GM12878 (cell line): ENCODE measurements at regions not wholly inside any gene's neighbourhood (a gene's known extent, or its start where the extent isn't known, plus 50 kb on each side); places are given as distances from the start of the nearest gene placed in this dataset.

ENCODE experiments used
- CBFB ChIP-seq: IDR thresholded peaks from 2 replicates; pipeline ENCODE4 v1.6.1; 2016; ENCODE audit warnings: antibody characterized with exemption, low read depth
- CTCF ChIP-seq, 3 experiments: IDR thresholded peaks in 2 of 3; conservative IDR thresholded peaks in 1 of 3; 2 replicates each; pipeline ENCODE4 v1.5.1; 2011; ENCODE audit warnings: low read depth in 3 of 3, low read length in 3 of 3, mild to moderate bottlenecking in 3 of 3, control low read depth in 2 of 3, moderate library complexity in 2 of 3, inconsistent platforms in 1 of 3, mixed read lengths in 1 of 3; ENCODE audit not compliant: control insufficient read depth in 2 of 3, insufficient read depth in 1 of 3; ENCODE audit errors: extremely low read depth in 1 of 3
- EP300 ChIP-seq, 2 experiments: fragments of 150-350 bp in 1 of 2; IDR thresholded peaks; 2 replicates each; pipeline ENCODE4 v1.6.1; 2011 to 2012; ENCODE audit warnings: low read depth in 2 of 2, low read length in 2 of 2, borderline replicate concordance in 1 of 2, improper control_type of control experiment in 1 of 2, inconsistent platforms in 1 of 2; ENCODE audit not compliant: control insufficient read depth in 1 of 2
- FOXM1 ChIP-seq: IDR thresholded peaks from 2 replicates; pipeline ENCODE4 v1.6.1; 2012; ENCODE audit warnings: low read depth, mild to moderate bottlenecking, inconsistent platforms, low read length, moderate library complexity
- HDGF ChIP-seq: fragments of 450-650 bp; IDR thresholded peaks from 2 replicates; pipeline ENCODE4 v1.6.1; 2016; ENCODE audit warnings: antibody characterized with exemption
- IRF3 ChIP-seq: fragments of 450-650 bp; IDR thresholded peaks from 2 replicates; pipeline ENCODE4 v1.6.1; 2014; ENCODE audit warnings: mild to moderate bottlenecking
- JUND ChIP-seq: IDR thresholded peaks from 2 replicates; pipeline ENCODE4 v1.6.1; 2012; ENCODE audit warnings: low read depth, mild to moderate bottlenecking, low read length, improper control_type of control experiment, moderate library complexity
- NFIC ChIP-seq: IDR thresholded peaks from 2 replicates; pipeline ENCODE4 v1.6.1; 2012; ENCODE audit warnings: low read depth, mild to moderate bottlenecking, inconsistent platforms, low read length, moderate library complexity
- NRF1 ChIP-seq: conservative IDR thresholded peaks from 2 replicates; pipeline ENCODE4 v1.6.1; 2011; ENCODE audit warnings: mild to moderate bottlenecking, low read depth, low read length, improper control_type of control experiment
- POLR2AphosphoS5 ChIP-seq: IDR thresholded peaks from 2 replicates; pipeline ENCODE4 v1.6.1; 2011; ENCODE audit warnings: mild to moderate bottlenecking, low read length, inconsistent platforms
- RELA ChIP-seq: fragments of 450-650 bp; IDR thresholded peaks from 2 replicates; pipeline ENCODE4 v1.8.0; 2014; ENCODE audit warnings: borderline replicate concordance; ENCODE audit not compliant: partially characterized antibody
- SPI1 ChIP-seq: IDR thresholded peaks from 2 replicates; pipeline ENCODE4 v1.6.1; 2011; ENCODE audit warnings: low read depth, mild to moderate bottlenecking, low read length, moderate library complexity, borderline replicate concordance; ENCODE audit not compliant: insufficient read depth
- TAF1 ChIP-seq: IDR thresholded peaks from 2 replicates; pipeline ENCODE4 v1.6.1; 2011; ENCODE audit warnings: mild to moderate bottlenecking, low read depth, low read length, borderline replicate concordance

GRCh38 chr2:173762864-173763263 is 202.3 kb downstream of the SP3 start:
- TF ChIP-seq CBFB (no peak), CTCF (IDR thresholded peaks at IDR 0.05 in 2 of 3, conservative IDR thresholded peaks at IDR 0.05 in 1 of 3; ENCODE audit: control insufficient read depth in 2 of 3, extremely low read depth in 1 of 3, insufficient read depth in 1 of 3, low read depth in 3 of 3, low read length in 3 of 3) (no peak), JUND (no peak), EP300 (IDR thresholded peaks at IDR 0.05; ENCODE audit: borderline replicate concordance in 1 of 2, control insufficient read depth in 1 of 2, low read depth in 2 of 2, low read length in 2 of 2) (no peak), FOXM1 (no peak), NRF1 (no peak), IRF3 (no peak), RELA (no peak), TAF1 (no peak), NFIC (no peak), POLR2AphosphoS5 (no peak), HDGF (no peak), SPI1 (no peak)
